ENCODE measurements at regions not wholly inside any gene's neighbourhood (a gene's known extent, or its start where the extent isn't known, plus 50 kb on each side); places are given as distances from the start of the nearest gene placed in this dataset.

DNA sequence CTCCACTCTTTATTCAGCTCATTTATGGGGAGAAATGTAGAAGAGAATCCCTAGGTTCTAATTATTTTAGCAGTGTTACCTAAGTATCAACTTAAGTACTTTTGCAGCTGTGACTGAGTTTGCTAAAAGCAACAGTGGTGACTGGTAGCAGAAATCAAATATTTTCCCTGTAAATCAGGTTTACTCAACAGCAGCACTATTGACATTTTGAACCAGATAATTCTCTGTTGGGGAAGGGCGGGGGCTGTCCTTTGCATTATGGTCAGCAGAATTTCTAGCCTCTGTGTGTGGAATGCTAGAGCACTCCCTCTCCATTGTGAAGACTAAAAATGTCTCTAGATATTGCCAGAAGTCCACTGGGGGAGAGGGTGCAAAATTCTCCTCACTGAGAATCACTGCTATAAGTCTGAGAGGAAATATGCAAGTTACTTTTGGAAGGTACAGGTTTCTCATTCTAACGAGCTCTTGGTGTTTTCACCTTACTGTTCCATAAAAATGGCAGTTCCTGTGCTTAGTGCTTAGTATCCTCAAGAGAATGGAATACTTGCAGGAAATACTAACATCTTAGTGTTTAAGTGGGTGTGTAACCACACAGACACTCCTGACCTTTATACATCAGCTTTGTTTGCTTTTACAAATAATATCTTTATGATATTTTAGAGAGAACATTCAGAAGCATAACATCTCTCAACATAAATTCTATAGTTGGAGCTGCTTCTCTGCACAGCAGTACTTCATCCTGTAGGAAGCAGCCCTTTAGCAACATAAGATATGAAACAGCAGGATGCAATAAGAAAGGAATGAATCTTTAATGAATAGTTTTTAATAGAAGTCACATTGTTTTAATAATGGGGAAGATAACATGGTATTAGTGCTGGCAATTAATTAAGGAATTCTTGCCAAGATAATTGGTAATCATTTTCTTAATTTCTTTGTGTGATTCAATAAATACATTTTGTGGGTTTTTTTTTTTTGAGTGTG lies 246.5 kb upstream of the GOLIM4 start:
- DNase-seq = no peak

GRCh38 chr3:168341192-168341815 lies 245.6 kb upstream of the GOLIM4 start:
- DNase-seq = no peak

DNA sequence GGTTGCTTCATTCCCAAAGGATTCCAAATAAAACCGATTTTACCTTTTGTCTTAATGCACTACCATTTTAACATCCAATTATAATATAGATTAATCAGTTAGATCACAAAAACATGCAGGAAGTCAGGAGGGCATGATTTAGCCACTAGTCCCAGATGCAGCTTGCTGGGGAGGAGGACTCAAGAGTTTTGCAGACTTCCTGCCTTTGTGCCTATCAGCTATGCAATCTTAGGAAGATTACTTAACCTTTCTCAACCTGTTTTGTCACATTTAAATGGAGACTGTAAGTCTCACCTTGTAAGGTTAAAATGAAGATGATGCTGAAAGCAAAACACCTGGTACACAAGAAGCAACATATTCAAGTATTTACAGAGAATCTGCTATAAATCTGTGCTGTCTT lies 242.4 kb upstream of the GOLIM4 start:
- no peak for DNase-seq

- DNase-seq = no peak
These were observed 240.6 kb upstream of the GOLIM4 start for GRCh38 chr3:168336276-168336675.

DNA sequence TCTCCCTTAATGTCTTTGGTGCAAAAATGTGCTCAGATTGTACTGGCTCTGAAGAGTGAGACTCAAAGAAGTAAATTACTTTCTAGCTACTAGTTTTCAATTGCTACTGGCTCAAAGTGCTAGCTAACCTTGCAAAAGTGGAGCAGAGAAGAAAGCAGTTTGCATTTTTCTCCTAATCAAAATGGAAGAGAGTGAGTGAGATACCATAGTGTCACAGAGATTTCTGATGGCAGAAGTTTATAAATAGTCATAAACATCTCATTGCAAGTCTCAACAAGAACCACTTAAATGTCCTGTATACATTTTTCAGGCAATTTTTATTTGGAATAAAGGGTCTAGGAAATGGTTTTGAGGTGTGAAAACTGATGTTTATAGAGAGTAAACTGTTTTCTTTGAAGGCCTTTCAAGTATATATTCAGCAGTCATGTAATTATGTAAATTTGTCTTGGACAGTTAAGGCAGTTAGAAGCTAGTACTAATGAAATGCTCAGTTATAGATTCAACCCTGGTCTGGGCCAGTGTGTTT lies 237.7 kb upstream of the GOLIM4 start:
- no peak for DNase-seq

- no peak for DNase-seq
These were observed 236.0 kb upstream of the GOLIM4 start for GRCh38 chr3:168331756-168332155.

- no peak for DNase-seq
These were observed 235.3 kb upstream of the GOLIM4 start for GRCh38 chr3:168330983-168331382.

- DNase-seq = no peak
These were observed 232.1 kb upstream of the GOLIM4 start for GRCh38 chr3:168327856-168328255.

DNA sequence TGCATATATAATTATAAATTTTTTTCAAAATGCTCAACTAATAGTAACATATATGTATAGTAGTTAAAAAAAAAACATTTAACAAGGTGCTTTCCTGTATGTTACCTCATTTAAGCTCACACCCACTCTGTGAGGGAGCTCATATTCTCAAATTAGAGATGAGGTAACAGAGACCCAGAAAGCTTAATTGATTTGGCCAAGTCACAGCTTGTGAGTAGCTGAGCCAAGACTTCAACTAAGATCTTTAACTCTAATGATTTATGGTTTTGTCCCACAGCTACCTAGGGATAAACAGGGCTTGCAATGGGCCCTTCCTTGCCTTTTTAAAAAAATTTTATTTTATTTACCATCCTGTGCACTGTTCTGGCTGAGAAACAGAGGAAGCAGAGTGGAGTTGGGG lies 230.0 kb upstream of the GOLIM4 start:
- DNase-seq = no peak

GRCh38 chr3:168322941-168323340 lies 227.2 kb upstream of the GOLIM4 start:
- no peak for DNase-seq

- DNase-seq = no peak
These were observed 218.4 kb upstream of the GOLIM4 start for GRCh38 chr3:168314166-168314565.

GRCh38 chr3:168312984-168313383 lies 217.3 kb upstream of the GOLIM4 start:
- DNase-seq = no peak

DNA sequence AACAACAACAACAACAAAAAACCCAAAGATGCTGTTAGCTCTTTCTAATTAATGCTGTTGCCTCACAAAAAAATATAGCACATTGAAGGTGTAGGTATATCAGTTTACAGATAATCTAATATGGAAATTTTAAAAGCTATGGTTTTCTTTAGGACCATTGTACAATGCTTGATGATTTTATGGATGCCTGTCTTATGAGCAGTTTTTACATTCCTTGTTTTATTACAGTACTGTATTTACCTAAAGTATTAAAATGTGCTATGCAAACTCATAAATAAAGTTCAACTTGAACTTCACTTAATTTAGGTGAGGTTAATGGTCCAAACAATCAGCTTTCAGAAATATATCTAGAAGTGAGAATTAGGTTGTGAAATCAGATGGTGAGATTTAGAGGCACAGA lies 212.2 kb upstream of the GOLIM4 start:
- DNase-seq = no peak

DNA sequence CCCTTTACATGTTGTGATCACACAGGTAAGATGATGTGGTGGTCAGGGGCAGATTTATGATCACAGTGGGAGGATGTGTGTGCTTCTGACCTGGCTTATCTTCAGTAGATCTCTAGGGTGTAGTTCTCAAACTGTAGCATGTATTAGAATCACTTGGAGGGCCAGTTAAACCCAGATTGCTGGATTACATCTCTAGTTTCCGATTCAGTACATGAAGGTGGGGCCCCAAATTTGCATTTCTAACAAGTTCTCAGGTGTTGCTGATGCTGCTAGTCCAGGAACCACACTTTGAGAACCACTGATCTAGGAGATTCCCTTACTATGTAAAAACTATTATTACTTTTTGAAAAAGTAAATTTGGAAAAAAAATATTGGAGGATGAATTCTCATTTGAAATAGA lies 199.3 kb upstream of the GOLIM4 start:
- DNase-seq = no peak

- DNase-seq = no peak
These were observed 196.6 kb upstream of the GOLIM4 start for GRCh38 chr3:168292296-168292695.

DNA sequence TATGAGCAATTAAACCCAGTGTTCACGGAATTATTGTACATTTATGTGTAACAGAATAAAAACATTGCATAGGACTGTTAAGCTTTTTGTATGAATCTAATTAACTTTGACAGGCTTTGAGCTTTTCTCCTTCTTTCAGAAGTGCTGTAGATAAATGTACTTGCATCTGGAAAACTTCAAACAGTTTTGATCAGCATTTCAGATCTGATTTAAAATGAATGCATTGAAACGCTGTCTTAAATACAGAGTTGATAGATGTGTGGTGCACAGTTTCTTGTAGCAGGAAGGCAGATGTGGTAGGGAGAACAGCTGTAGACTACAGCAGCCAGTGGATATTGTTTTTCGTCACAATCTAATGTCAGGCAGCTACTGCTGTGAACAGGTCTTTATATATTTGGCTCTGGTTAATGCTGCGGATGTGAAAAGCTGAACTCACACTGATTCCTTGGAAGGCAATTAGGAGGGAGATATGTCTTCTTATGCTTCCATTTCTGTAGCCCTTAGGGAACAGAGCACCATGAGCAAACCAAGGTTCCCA lies 193.8 kb upstream of the GOLIM4 start:
- no peak for DNase-seq

GRCh38 chr3:168288511-168289401 lies 193.0 kb upstream of the GOLIM4 start:
- DNase-seq = no peak

GRCh38 chr3:168285506-168285905 lies 189.8 kb upstream of the GOLIM4 start:
- DNase-seq = no peak

DNA sequence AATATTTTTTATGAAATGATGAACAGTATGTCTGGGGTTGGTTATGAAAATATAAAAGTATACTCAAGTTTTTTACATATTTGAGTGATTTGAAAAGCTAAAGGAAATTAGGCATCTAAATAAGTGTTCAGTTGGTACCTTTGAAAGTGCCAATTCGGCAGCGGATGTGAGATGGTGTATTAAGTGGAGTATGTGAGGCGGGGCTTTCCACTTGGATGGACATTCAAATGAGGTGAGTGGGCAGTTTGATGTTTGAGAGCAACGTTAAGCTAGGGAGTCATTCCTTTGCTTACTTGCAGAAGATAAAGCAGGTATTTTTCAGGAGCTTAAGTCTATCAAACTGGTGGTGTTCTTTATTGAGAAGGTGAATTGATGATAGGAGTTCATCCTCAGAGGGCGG lies 189.0 kb upstream of the GOLIM4 start:
- DNase-seq = no peak

DNA sequence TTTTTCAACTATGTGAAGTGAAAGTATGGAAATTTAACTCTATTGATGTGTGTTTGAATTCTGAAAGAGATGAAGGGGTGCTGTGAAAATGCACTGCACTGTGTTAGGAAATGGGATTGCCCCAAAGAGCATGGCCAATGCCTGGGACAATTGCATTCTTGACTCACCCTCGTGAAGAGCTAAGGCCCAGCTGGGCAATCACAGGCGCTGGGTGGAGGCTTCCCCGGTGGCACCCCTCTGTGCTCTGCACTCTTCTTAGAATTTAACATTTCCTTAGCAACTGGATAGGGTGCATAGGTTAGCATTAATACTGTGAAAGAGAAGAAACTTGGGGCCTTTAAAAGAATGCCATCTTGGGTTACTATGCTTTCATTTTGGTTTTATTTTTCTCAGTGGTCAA lies 179.9 kb upstream of the GOLIM4 start:
- DNase-seq = no peak

DNA sequence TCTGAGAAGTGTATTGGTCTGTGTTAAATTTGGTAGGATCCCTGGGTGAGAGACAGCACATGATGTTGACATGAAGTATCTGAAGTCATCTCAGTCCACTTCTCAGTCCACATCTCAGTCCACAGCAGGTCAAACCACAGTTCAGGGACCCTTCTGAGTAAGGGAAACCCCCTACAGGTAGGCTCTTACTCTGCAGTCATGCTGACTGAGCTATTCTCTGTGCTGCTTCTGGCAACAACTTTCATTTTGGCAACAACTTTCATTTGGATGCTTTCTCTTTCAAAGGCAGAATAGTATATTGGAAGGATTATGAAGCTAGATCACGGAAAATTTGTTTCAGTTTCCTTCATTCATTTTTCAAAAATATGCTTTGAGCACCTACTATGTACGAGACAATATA lies 178.2 kb upstream of the GOLIM4 start:
- DNase-seq = no peak

DNA sequence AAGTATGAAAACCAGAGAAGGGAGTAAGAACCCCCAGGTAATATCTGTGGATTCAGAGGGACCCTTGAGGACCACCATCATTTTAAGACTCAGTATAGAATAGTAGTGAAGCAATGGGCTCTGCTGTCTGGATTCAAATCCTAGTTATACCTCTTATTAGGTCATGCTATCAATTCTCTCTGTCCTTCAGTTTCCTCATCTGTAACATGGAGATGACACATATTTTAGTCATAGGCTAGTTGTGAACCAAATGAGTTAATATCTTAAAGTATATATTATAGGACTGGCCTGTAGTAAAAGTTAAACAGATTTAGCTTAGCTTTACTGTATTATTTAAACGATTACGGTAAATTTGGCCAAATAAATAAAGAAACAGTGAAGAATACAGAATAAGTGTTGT lies 177.3 kb upstream of the GOLIM4 start:
- no peak for DNase-seq

All from NCI-H510A (cell line).